Cardiac muscle cell (in vitro differentiated cells and primary cell): ENCODE measurements at regions not wholly inside any gene's neighbourhood (a gene's known extent, or its start where the extent isn't known, plus 50 kb on each side); places are given as distances from the start of the nearest gene placed in this dataset.

ENCODE experiments used
- DNase-seq, 2 donors: peaks; one replicate each; pipeline versions ENCODE4 v3.0.0 to v3.0.0-alpha.2; 2010 to 2017; ENCODE audit warnings: low read depth in 1 of 2, low spot score in 1 of 2
- H3K27ac ChIP-seq: fragments of 200-600 bp; sonication (generic); 2 replicates; pipeline ENCODE4 v1.5.1; 2016
- H3K27me3 ChIP-seq: fragments of 200-600 bp; sonication (generic); 2 replicates; pipeline ENCODE4 v1.6.0; 2016; ENCODE audit warnings: control low read depth
- H3K36me3 ChIP-seq: fragments of 200-600 bp; sonication (generic); 2 replicates; pipeline ENCODE4 v1.5.1; 2016; ENCODE audit warnings: control low read depth
- H3K4me1 ChIP-seq: fragments of 200-600 bp; sonication (generic); 2 replicates; pipeline ENCODE4 v1.8.1; 2017; ENCODE audit warnings: low read depth, mild to moderate bottlenecking, mixed run types
- H3K4me3 ChIP-seq: fragments of 200-600 bp; sonication (generic); 2 replicates; pipeline ENCODE4 v1.5.1; 2016; ENCODE audit warnings: mild to moderate bottlenecking
- H3K9me3 ChIP-seq: fragments of 200-600 bp; sonication (generic); 2 replicates; pipeline ENCODE4 v1.5.1; 2017; ENCODE audit warnings: low read depth, mild to moderate bottlenecking, control low read depth
- CTCF ChIP-seq: IDR thresholded peaks from 2 replicates; pipeline ENCODE4 v1.5.1; 2012; ENCODE audit warnings: low read depth, mild to moderate bottlenecking, low read length

DNA sequence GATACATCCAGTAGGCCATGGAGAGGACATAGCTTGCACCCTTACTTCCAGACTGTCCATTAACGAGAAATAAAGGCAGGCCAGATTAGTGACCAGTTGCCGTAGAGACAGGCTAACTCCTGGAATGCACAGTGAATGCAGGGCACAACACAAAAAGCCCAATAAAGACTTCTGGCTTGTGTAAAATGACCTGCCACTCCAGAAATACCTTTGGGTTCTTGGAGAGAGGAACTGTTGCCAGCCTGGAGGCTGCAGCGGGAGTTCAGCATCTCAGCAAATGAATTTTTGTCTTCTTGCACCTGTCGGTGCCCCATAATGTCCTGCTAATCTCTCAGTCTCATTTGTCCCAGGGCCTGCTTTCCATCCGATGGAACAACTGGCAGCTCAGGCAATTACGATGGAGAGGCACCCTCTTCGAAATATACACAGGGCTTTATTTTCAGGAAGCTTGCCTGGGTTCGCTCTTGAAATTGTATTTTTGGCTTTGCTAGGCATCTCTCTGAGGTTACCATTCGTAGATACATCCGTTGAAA, 538.8 kb upstream of the ZNF462 start:
- H3K4me1 ChIP-seq = peaks cover 24% of the 10 kb centered on the region
- no peaks in the 10 kb centered on the region for H3K9me3 ChIP-seq
- TF ChIP-seq CTCF = no peak
- H3K27me3 ChIP-seq = no peaks in the 10 kb centered on the region
- H3K4me3 ChIP-seq = no peak overlapping the region
- H3K27ac ChIP-seq = no peak overlapping the region
- H3K36me3 ChIP-seq = no peaks in the 10 kb centered on the region
- peak in 1 of 2 donors; percentile 8 for DNase-seq

DNA sequence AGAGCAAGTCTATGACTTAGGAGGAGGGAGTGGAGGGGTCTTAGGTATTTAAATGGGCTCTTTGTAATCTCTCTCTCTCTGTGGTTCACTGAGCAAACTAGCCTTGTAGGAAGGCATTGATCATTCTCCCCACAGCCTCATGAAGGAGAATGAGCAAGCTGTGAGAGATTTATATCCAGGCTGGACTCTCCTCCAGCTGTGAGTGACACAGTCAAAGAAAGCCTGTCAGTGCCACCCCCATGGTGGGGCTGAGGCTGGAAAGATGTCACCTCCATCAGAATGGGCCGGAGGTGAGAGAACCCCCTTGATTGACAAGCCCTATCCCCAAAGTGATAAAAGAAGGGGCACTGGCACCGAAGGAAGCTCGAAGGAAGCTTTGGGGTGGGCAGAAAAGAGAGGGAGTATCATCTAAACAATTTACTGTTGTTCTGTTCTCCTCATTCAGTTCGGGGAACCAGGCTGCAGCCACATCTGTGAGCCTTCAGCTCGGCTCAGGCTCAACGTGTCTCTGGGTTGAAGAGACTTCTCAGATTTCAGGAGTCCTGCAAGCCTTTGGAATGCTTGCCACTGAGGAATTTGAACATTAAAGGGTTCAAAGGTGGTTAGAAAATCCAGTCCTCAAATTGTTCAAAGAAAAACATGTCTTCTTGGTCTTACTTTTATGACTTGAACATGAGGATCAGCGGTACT, 538.2 kb upstream of the ZNF462 start:
- Histone ChIP-seq H3K4me3 (no peak overlapping the region), H3K4me1 (peaks cover 24% of the 10 kb centered on the region), H3K27me3 (no peaks in the 10 kb centered on the region), H3K27ac (peak overlapping the region; percentile 9), H3K36me3 (no peaks in the 10 kb centered on the region), H3K9me3 (no peaks in the 10 kb centered on the region)
- peak in 1 of 2 donors; percentile 42 for DNase-seq
- TF ChIP-seq CTCF = no peak

DNA sequence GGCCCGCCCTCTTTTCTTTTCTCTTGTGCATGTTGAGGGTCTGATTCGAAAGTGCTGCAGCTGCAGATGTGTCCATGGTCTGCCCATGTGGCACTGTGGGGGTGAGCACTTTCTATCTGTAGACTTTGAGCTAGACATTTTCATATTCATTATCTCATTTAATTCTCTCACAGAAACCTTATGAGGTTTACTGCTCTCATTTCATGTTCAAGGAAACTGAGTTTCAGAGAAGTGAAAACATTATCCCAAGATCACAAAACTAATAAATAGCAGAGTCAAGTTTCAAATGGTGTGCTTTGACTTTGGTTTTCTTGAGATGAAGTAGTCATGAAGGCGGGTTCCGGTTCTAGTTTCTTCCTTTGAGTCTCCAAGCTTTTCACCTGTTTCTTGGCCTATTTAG, 536.5 kb upstream of the ZNF462 start:
- no peak for TF ChIP-seq CTCF
- no peak overlapping the region for H3K4me3 ChIP-seq
- H3K9me3 ChIP-seq = no peaks in the 10 kb centered on the region
- H3K4me1 ChIP-seq = peaks cover 24% of the 10 kb centered on the region
- no peaks in the 10 kb centered on the region for H3K36me3 ChIP-seq
- H3K27ac ChIP-seq = no peak overlapping the region
- no peaks in the 10 kb centered on the region for H3K27me3 ChIP-seq
- DNase-seq = no peak

- Histone ChIP-seq H3K27ac (no peak overlapping the region), H3K36me3 (no peaks in the 10 kb centered on the region), H3K27me3 (no peaks in the 10 kb centered on the region), H3K9me3 (no peaks in the 10 kb centered on the region), H3K4me3 (no peak overlapping the region), H3K4me1 (no peaks in the 10 kb centered on the region)
- no peak for DNase-seq
- no peak for TF ChIP-seq CTCF
Measured at GRCh38 chr9:106333481-106333880, 529.5 kb upstream of the ZNF462 start.

DNA sequence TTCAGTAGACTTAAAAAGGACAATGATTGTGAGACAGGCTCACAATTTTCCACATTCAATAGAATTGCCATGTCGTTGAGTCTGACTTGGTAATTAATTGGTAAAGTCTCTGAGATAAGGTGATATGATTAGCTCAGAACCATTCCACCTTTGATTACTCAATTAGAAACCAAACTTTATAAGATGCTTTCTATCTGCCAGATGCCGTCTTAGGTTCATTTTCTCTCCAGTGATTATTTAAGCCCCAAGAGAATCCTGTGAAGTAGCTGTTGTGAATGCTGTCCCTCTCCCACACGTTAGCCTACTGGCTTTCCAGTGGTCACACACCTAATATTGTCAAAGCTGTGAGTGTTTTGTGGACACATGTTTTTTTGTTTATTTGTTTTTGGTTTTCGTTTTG, 528.9 kb upstream of the ZNF462 start:
- no peak overlapping the region for H3K27ac ChIP-seq

More for the DNA sequence above, 528.9 kb upstream of the ZNF462 start:
- Histone ChIP-seq H3K36me3 (no peaks in the 10 kb centered on the region), H3K4me1 (no peaks in the 10 kb centered on the region), H3K4me3 (no peak overlapping the region), H3K27me3 (no peaks in the 10 kb centered on the region), H3K9me3 (no peaks in the 10 kb centered on the region)
- TF ChIP-seq CTCF = no peak
- no peak for DNase-seq
